Omental fat pad (tissue), 3 donors: ENCODE measurements at regions not wholly inside any gene's neighbourhood (a gene's known extent, or its start where the extent isn't known, plus 50 kb on each side); places are given as distances from the start of the nearest gene placed in this dataset.

Source experiments
- ATAC-seq: fragments of 150-250 bp; one replicate; pipeline ENCODE4 v1.9.1; 2016; ENCODE audit warnings: mild to moderate bottlenecking, moderate library complexity; ENCODE audit not compliant: low FRiP score
- DNase-seq: peaks from one replicate; pipeline ENCODE4 v3.0.0-alpha.2; 2019; ENCODE audit warnings: low spot score
- TF ChIP-seq, protein P1 (sequence below), 3 donors: fragments of 450-650 bp; IDR thresholded peaks; one replicate each; pipeline ENCODE4 v1.5.1; 2016 to 2017; ENCODE audit warnings: antibody characterized with exemption in 3 of 3, mild to moderate bottlenecking in 3 of 3, moderate library complexity in 2 of 3

DNA sequence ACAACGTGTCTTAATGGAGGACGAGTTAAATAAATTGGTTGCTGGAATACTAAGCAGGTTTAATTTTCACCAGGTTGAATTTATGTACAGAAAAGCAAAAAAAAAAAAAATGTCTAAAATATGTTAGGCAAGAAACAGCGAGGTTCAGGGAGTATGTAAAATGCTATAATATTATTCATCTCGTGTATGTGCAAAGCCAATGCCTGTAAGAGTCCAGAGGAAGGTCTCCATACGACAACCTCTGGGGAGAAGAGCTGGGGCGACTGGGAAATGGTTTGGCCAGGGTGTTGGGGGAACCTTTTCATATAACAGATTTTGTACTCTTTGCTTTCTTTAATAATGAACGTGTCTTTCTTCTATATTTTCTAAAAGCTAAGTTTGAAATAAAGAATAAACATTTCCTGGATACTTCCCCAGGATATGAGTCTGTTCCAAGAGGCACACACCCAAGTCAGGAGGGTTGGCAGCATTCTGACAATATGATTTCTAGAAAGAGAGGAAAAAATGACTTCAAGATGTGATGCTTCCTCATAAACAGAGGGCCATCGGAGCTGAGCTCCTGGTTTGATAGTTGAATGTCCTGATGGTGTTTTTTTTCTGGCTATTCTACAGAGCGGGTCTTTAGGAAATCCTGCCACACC lies 208.6 kb upstream of the MGMT start:
- TF ChIP-seq, protein P1, sequence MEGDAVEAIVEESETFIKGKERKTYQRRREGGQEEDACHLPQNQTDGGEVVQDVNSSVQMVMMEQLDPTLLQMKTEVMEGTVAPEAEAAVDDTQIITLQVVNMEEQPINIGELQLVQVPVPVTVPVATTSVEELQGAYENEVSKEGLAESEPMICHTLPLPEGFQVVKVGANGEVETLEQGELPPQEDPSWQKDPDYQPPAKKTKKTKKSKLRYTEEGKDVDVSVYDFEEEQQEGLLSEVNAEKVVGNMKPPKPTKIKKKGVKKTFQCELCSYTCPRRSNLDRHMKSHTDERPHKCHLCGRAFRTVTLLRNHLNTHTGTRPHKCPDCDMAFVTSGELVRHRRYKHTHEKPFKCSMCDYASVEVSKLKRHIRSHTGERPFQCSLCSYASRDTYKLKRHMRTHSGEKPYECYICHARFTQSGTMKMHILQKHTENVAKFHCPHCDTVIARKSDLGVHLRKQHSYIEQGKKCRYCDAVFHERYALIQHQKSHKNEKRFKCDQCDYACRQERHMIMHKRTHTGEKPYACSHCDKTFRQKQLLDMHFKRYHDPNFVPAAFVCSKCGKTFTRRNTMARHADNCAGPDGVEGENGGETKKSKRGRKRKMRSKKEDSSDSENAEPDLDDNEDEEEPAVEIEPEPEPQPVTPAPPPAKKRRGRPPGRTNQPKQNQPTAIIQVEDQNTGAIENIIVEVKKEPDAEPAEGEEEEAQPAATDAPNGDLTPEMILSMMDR (IDR thresholded peaks at IDR 0.05) = no peak
- ATAC-seq (no peak), DNase-seq (no peak)

DNA sequence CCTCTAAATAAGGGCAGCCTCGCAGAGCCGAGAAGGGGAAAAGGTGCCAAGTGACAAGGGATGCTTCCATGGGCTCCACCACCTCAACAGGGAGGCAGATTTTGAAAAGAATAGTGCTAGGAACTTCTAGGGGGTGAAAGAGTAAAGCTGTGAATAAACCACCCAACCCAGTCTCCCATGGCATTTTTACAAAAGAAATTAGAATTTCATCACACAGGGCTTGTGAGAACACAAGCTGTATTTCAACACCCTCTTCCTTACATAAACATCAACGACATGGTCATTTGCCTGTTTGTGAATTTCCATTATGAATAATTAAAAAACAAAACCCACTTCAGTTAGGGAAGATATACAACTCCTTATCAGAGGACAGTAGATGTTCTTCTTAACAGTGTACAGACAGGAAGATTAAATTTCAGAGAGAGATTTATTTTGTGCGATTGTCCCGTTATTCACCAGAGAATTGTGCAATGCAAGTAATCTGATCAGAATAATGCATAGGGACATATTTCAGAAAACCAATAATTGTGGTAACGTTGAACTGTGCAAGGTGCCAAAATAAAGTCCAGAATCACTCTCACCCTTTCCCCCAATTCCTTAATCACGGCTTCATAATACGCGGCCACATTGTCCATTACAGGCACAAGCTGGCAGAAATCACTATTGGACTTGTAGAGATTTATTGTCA lies 207.8 kb upstream of the MGMT start:
- TF ChIP-seq, protein P1 (IDR thresholded peaks at IDR 0.05) = no peak
- no peak for DNase-seq
- ATAC-seq = peak; percentile 57

DNA sequence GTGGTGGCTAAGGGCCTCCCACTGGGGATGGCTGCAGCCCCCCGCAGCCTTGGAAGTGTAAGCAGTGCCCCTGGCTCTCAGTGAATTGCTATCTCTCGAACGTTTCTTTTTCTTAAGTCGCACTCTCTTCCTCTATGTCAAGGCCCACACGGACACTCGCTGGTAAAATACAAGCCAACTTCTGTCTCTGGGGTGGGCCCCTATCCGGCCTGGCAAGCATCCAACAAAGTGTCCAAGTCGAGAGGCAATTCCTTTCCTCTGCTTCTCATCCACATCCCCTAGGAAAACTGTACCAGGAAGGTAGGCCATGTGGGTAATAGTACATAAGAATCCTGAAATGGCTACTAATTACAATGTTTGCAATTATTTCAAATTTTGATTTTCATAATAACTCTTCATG lies 194.9 kb upstream of the MGMT start:
- DNase-seq = no peak
- TF ChIP-seq, protein P1 (IDR thresholded peaks at IDR 0.05) = no peak
- no peak for ATAC-seq

DNA sequence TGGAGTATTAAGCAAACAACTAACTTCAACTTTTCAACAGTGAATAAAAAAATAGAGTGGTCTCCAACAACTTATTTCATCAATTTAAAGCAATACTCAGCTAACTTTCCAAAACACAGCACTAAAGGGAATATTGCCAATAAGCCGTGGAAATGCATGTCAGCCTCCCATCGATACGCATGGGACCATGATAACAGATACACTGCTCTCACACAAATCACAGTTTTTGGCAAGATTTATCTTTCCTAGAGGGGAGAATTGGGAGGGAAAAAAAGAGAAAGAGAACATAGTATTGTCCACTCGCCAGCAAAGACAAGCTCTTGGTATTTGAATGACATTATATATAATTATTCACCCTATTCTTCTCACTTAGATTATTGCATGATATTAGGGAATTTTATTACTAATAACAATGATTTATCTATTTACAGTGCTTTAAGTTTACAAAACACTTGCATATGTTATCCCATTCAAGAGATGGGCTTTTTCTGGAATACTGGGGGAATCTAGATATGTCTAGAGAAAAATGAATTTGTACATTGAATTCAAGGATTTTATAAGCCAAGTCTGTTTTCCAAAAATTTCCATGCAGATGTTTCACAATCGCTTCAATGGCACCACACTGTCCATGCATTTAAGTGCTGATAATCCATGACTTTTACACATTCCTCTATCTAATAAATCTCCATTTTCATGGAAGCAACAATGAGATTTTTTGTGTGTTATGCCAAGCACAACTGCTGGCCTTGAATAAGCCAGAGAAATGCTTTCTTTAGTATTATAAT lies 194.0 kb upstream of the MGMT start:
- TF ChIP-seq, protein P1 (IDR thresholded peaks at IDR 0.05) = no peak
- DNase-seq = no peak
- ATAC-seq = no peak

DNA sequence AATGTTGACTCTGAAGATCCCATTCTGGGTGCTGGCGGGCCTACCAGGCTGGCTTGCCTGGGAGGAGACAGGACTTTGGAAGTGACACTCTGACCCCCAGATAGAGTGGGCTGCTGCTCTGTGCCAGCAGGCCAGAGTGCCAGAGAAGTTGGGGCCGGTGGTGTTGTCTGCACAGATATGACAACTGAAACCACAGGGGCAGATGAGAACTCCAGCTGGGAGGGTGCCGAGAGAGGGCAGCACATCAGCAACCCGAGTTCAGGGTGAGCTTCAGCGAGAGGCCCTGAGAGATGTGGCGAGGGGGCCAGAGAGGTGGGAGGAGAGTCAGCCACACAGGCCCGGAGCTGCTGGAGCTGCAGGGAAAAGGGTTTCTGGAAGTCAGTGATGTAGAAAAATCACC lies 193.2 kb upstream of the MGMT start:
- DNase-seq (no peak), ATAC-seq (no peak)
- TF ChIP-seq, protein P1 (IDR thresholded peaks at IDR 0.05) = no peak

DNA sequence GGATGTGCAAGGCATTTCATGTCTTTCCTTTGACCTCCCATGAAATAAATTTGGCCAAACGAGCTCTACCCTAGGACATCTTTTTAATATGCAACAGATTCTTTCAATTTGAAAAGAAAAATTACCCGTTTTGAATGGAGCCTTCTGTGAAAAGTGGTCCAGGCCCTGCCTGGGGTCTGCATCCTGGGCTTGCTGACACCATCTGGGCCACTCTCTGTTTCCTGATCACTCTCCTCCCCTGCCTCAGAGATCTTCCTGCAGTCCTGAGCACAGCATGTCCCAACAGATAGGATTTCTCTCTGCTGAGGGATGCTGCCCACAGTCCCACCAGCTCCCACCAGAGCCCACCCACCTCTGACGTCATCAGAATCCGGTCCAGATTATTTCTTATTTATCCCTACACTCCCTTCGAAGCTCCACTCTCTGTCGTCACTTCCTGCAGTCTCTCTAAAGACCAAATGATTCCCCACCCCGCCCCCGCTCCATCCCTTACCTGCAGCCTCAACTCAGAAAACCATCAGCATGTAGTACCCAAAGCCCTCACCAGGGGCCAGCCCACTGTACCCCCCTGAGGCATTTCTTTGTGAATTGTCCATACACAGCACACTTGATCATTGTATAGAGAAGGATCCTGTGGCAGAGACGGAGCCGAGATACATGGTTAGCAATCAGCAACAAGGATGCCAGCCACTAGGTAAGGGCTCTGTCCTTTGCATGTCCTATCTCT lies 192.1 kb upstream of the MGMT start:
- ATAC-seq (no peak), DNase-seq (no peak)
- TF ChIP-seq, protein P1 (IDR thresholded peaks at IDR 0.05) = no peak
